ENCODE measurements at regions not wholly inside any gene's neighbourhood (a gene's known extent, or its start where the extent isn't known, plus 50 kb on each side); places are given as distances from the start of the nearest gene placed in this dataset.

DNA sequence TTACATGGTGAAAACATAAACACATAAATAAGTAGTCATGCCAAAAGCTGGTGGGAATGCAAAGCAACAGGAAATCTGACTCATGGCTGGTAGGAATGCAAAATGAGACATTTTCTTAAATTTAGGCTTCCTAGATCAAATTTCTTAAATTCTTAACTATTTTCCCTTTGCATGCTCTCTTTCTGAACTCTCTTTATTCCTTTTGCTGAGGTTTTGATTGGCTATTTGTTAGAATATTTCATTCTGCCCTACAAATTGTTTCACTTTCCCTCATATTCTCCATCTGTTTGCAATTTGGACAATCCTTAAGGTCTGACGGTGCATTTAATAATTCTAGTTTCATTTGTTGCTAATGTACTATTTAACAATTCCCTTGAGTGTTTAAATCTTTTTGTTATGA, 437.5 kb upstream of the RGS17 start:
- Histone ChIP-seq H2BK120ac (ENCODE audit: low read depth, low read length, poor library complexity, severe bottlenecking) (no peak overlapping the region), H3K9me3 (ENCODE audit: control insufficient read depth, low read depth, low read length) (no peaks in the 10 kb centered on the region), H2BK20ac (ENCODE audit: low read depth, low read length, poor library complexity, severe bottlenecking) (no peak overlapping the region), H2AFZ (ENCODE audit: low read length) (no peak overlapping the region), H3K4me1 (ENCODE audit: insufficient read depth, low read length) (no peaks in the 10 kb centered on the region), H3T11ph (ENCODE audit: low read length) (no peak overlapping the region), H2BK12ac (ENCODE audit: insufficient read length, low read depth, low read length) (no peak overlapping the region), H4K5ac (ENCODE audit: insufficient read length, low read depth, low read length) (no peak overlapping the region), H2BK5ac (ENCODE audit: insufficient read length, low read length) (no peak overlapping the region), H4K20me1 (ENCODE audit: control insufficient read depth, insufficient read depth, insufficient read length) (no peaks in the 10 kb centered on the region), H2AK5ac (ENCODE audit: insufficient read length, low read length) (no peak overlapping the region), H3K27me3 (ENCODE audit: insufficient read depth, low read length) (no peaks in the 10 kb centered on the region), H3K23me2 (ENCODE audit: insufficient read length, low read depth, low read length, poor library complexity, severe bottlenecking) (no peaks in the 10 kb centered on the region), H4K91ac (ENCODE audit: insufficient read length, low read depth, low read length) (no peak overlapping the region), H3K79me1 (ENCODE audit: insufficient read depth, low read depth, low read length, poor library complexity, severe bottlenecking) (no peaks in the 10 kb centered on the region), H3K23ac (ENCODE audit: insufficient read length, low read depth, low read length) (no peak overlapping the region), H4K8ac (replicated peaks; ENCODE audit: insufficient read length, low read depth, low read length) (no peak overlapping the region), H3K4me2 (ENCODE audit: insufficient read depth, insufficient read length, low read length) (no peak overlapping the region), H3K56ac (ENCODE audit: insufficient read length, low read depth, low read length) (no peak overlapping the region), H3K14ac (ENCODE audit: insufficient read depth, low read length) (no peak overlapping the region), H3K18ac (ENCODE audit: insufficient read length, low read depth, low read length) (no peak overlapping the region), H3K79me2 (ENCODE audit: insufficient read depth, low read length) (no peaks in the 10 kb centered on the region), H2BK15ac (ENCODE audit: low read depth, low read length) (no peak overlapping the region), H3K9ac (ENCODE audit: extremely low read depth, insufficient read length, low read length) (no peak overlapping the region), H3K27ac (ENCODE audit: insufficient read length, low read depth, low read length) (no peak overlapping the region), H3K4ac (ENCODE audit: low read depth, low read length) (no peak overlapping the region)
- DNase-seq: no peak
- Mint-ChIP-seq H3K4me1 (no peaks in the 10 kb centered on the region), H3K27ac (no peak overlapping the region), H3K27me3 (ENCODE audit: low read depth) (no peaks in the 10 kb centered on the region), H3K4me3 (no peak overlapping the region), H3K36me3 (ENCODE audit: insufficient read depth in 1 of 3, low read depth in 3 of 3) (no peaks in the 10 kb centered on the region), H3K9me3 (no peaks in the 10 kb centered on the region)
- WGBS (ENCODE audit: extremely low coverage, insufficient read length, low lambda C conversion rate): no CpG with 5 or more reads among the region's 1 CpG
- no peak for TF ChIP-seq CTCF (conservative IDR thresholded peaks at IDR 0.05)
